HG03521 (cell line): ENCODE measurements at regions not wholly inside any gene's neighbourhood (a gene's known extent, or its start where the extent isn't known, plus 50 kb on each side); places are given as distances from the start of the nearest gene placed in this dataset.

Experiments used
- ATAC-seq: cut with Tn5 transposase; IDR thresholded peaks from one replicate; pipeline ENCODE4 v1.9.1; 2021; ENCODE audit warnings: mild to moderate bottlenecking, moderate library complexity; ENCODE audit not compliant: unreplicated experiment

DNA sequence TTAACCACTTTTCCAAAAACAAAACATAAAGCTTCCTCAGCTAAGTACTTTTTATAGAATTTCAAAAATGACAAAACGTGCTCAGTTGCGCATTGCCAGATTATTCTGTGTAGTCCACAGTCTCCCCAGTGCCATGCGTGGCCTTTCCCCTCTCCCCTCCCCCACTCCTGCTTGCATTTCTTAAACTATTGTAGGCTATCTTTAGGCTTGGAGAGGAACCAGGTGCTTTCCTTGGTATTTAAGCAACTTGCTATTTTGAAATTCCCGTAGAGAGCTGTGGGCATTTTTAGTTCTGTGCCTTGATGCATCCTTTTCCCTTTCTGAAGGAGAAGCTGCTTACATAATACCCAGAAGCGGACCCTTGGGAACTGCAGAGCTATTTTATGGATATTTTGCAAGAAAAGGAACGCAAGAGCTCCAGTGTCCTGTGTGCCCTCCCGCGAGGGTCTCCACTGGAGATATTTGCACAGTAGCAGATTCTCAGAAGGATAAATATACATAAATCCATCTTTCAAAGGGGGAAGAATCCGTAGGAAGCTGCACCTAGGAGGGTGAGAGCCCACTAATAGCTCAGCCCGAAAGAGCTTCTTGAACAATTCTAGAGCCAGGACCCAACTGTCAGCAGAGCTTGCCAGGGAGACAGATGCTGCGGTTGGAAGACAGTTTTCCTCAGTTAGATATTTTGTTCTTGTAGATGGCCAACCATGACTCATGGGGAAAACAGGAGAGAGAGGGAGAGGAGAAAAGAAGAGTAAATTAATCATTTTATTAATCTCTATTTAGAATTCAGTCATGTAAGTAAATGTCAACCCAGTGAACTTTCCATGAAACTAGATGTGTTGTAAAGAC, 1298.3 kb upstream of the WWC1 start:
- ATAC-seq = no peak

DNA sequence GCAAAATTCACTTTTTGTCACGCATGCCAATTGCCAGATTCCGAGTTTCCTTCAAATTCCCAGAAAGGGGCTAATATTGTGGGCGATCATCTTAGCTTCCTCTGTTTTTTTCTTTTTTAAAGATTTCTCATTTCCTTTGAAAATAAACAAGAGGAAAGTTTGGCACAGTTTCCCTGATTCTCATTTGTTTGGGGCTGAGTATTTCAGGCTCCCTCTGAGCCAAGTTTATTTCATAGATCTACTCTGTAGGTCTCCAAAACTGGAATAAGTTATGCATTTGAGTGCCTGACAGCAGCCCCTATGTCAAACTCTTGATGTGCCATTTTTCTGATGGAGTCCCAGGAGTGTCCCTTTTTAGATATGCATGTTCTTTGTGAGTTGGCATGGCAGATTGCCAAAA, 1297.2 kb upstream of the WWC1 start:
- ATAC-seq = no peak

DNA sequence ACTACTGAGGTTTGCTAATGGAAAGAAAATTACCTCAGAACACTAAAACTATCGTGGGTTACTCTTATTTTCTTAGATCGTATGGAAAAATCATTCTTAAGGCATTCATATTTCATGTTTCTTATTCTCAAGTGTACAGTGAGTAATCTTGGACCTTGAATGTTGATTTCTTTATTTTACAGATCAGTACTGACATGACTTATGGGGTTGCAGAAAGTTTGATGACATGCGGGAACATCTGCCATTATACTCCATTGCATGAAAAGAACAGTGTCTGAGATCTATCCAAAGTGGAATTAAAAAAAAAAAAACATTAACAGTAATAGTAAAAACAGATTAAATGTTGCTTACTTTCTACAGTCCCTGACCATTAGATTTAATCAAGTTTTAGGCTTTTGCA, 1290.2 kb upstream of the WWC1 start:
- ATAC-seq = no peak

DNA sequence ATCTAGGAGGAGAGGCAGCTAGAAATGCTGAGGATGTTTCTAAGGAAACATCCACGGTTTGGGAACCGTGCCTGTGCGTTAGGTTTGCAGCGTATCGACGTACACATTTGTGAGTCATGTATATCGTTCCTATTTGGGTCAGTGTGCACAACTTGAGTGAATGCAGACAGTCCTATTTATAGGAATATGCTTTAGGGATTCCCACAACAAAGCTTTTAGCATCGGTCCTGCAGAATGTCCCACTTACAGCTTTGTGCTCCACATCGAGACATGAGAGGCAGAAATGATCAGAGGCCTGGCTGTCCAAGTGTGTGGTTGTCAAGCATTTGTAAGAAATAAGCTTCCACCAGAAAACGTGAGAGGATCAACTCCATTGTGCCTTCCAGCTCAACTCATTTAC, 1282.7 kb upstream of the WWC1 start:
- ATAC-seq = no peak

DNA sequence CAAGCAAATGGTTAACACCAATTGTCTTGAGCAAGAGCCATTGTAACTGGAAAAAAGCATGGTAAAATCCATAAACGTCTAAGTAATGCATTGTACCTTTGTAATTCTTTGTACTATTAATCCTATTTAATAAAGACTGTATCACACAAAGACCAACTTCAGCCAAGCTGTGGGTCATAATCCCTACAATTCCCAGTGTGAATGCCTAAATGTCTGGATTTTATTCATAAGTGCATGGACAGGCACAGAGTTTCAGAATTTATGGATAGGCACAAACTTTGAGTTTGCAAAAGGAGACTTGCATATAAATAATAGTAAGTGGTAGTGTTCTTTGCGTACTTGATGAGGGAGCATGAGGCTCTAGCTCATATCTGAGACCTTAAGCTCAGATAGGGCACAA, 1280.2 kb upstream of the WWC1 start:
- no peak for ATAC-seq

DNA sequence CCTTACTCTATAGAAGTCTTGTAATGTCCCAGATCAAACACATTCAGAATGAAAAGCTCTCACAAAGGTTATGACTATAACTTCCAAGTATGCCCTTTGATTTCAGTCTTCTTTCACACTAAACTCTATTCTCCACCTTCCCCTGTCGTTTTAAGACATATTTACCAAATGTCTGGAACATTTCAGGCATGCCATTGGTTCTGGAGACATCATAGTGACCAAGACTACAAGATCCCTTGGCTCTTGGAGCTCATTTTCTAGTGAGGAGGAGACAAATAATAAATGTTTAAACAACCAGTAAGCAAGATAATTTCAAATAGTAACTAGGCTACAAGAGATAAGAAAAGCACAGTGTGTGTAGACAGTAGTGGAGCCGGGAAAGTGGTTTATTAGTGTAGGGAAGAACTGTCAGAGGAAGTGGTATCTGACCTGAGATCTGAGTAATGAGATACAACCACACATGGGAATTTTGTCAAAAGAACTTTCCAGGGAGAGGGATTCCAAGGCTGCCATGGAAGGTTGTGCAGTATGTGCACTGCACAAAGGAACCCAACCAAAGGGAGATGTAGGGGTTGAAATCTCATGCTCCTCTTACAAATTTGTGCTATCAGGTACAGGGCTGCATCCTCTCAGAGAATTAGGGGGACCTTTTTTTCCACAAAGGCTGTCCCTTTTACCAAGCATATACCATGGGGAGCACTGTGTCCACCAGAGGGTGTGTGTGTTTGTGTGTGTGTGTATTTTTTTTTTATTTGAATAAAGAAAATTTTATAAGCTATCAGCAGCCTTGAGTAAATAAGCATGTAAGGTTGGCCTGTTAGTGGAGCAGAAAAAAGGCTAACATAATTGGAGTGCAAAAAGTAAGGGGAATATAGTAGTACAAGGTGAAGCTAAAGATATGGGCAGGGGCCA, 1279.1 kb upstream of the WWC1 start:
- ATAC-seq = no peak

DNA sequence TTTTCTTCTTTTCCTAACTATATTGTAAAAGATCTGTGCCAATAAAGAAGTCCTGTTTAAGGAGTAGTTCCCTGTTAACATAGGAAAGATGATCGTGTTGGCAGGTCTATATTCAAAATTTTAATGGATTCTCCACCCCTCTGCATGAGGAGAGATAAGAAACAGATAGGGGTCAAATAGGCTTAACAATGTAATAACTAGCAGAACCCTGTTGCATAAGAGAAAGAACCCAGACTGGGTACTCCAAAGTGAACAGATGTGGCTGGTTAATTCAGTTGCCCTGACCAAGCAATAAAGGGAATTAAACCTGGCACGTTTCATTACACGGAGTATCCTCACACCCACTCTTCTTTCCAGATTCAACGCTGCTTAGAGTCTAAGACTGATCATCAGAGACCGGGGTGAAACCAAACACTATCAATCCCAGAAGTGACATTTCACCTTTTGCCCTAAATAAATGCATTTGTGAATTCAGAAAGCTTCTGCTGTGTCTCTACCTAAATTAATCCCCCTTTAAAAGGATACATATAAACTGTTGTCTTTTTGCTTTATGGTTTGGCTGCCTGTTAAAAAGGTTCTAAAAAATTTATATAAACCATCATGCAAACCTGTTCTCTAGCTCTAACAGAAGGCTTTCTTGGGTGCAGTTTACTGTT, 1276.9 kb upstream of the WWC1 start:
- no peak for ATAC-seq

DNA sequence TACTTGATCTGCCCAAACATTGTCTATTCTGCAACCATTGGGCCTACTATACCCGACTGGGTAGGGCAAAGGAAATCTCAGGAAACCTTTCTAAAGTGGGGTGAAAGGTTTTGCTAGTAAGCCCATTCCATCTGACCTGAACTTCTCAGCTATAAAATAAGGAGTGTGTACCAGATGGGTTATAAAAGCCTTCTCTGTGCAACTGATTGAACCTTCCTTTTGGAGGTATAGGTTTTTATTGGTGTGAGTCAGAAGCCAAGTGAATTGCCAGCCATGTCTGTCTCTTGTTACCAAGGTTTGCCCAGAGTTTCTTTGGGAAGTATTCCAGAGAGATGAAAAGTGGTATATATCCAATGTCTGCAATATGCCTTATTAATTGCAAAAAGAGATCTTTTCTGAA, 1271.0 kb upstream of the WWC1 start:
- ATAC-seq = no peak

DNA sequence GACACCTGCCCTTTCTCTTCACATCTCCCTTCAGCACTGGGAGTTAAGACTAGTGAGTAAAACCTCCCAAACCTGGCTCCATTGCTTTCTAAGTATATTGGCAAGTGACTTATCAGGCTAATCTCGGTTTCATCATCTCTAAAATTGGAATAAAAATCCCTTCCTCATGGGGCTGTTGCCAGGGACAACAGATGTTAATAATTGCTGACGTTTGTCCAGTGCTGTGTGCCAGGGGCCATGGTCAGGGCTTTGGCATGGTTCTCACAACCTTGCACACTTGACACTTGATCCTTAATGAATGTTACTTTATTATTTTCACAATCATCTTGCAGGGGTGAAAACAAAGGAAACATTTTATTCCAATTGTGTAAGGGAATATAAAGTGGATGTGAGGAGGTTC, 1262.0 kb upstream of the WWC1 start:
- ATAC-seq = no peak

DNA sequence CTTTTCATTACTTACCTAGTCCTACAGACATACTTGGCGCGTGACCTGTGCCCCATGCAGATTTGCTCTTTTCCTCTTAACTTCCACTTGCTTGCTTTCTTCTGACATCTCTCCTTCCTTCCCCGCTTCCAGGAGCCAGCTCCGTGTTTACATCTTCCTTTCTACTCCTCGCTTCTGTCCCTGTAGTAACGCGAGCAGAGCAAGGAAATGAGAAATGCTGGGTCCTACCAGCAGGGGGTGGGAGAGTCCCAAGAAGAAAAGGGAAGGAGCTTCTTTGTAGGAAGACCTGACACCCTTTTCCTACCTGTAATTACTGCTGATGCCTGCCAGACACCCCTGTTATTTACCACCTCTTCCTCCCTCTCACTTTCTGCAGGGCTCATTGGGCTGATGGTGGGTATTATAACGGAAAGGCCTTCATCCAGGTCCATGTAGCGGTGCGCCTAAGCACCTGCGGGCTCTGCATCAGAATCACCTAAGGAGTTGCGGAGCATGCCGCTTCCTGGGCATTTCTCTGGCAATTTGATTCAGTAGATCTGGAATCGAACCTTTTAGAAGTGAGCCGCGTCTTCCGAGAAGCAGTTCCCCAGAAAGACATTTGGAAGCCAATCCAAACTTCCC, 1260.8 kb upstream of the WWC1 start:
- ATAC-seq = no peak

DNA sequence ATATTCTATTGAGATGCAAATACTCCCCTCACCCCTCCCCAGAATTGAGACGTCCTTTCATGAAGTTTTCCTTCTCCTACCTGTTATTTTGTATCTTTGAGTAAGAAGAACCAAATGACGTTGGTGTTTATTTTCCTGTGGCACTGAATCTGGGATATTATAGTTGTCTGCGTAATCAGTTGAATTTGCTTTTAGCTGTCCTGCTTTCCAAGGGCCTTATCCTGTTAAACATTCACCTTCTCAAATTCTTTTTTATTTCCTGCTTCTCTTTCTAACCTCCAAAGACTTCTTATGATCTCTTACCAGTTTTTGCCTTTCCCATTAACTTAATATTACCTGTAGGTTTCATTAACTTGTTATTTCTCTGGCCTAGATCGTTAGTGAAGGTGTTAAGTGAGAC, 1254.9 kb upstream of the WWC1 start:
- no peak for ATAC-seq

DNA sequence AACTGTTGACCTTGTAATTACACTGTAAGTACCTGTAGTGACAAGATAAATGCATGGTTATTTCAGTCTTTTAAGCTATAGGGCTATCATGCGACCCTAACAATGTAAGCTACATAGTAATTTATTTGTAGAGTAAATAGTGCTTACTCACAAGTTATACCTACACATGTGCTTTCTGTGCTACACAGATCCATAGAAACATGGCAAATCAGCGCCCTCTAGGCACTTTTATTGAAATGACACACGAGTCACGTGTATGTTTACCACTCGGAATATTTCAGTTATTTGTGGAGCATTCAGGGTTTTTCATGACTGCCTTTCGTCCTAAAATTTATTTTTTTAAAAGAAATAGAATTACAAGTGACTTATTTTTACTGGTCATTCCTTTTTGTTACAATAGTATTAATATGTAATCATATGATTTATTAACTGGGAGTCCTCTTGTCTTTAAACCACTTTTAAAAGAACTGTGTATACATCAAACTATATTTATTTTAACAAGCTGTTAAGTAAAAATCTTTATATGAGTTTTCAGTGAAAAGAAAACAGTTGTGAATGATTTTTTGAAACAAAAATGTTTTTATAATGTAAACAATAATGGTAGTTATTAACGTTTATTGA, 1242.3 kb upstream of the WWC1 start:
- peak; percentile 46 for ATAC-seq

DNA sequence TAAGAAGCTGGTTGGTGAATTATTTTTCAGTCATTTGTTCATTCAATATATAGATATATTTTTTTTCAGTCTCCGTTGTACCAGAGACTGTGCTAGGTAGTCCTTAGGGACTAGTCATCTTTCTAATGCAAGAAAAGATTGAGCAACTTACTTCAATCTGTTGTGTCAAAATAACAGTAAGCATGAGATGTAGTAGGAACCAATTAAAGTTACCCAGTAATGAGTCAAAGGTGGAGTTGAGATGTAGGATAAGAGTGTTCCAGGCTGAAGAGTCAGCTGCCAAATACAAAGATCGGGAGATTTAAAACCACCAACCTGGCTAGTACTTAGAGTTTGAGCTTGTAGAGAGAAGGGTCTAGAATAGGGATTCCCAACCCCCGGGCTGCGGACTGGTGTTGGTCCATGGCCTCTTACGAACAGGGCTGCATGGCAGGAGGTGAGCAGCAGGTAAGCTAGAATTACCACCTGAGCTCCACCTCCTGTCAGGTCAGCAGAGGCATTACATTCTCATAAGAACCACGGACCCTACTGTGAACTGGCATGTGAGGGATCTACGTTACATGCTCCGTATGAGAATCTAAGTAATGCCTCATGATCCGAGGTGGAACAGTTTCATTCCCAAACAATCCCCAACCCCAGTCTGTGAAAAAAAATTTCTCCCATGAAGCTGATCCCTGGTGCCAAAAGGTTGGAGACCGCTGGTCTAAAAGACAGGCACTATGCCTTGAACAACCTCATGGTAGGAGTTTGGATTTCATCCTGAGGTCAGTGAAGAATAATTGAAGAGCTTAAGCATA, 1241.5 kb upstream of the WWC1 start:
- no peak for ATAC-seq

DNA sequence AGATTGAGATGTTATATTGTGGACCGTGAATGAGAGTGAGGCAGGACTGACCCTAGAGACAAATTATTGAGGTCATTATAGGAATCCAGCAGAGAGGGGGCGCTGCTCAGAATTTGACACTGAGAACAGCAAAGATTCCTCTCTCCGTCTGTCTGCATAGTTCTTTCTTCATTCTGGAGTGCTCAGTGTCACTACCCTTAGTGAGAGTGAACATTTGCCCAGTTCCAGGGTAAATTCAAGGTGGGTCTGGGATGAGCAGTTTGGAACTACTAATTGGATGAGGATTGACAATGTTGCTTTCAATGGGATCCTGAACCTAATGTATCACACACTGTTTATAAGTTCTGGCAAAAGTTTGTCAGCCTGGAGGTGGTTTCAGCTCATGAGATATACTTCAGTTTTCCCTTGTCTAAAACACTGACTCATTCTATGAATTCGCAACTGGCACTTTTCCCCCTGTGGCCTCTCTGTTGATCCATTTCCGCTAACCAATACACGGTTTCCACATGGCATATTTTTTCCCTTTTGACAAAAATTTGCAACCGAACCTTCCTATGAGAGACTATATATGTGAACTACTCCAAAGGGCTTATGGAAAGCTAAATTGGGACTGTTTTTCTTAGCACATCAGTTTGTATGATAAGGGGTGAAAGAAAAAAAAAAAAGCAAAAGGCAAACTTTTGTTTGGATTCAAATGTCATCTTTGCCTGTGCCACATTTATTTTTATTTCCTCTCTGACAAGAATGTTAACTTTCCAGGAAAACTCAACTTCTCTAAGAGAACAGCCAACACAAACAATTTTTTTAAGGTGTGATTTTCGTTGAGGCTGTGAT, 1240.7 kb upstream of the WWC1 start:
- ATAC-seq = no peak

DNA sequence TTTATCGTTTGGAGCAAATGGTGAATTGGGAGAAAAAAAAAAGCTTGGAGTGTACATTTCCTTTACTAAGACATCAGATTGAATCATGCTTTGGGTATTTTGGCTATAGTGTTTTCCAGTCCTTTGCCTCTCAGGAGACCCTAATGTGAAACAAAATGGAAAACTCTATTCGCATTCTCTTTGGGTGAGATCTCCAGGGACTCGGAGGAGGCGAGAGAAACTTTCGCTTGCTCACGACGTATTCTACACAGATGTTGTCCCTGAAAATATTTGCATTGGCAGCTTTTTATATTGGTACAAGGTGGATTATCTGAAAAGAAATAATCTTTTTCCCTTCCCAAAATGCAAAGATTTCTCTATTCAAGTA, 1240.1 kb upstream of the WWC1 start:
- no peak for ATAC-seq

DNA sequence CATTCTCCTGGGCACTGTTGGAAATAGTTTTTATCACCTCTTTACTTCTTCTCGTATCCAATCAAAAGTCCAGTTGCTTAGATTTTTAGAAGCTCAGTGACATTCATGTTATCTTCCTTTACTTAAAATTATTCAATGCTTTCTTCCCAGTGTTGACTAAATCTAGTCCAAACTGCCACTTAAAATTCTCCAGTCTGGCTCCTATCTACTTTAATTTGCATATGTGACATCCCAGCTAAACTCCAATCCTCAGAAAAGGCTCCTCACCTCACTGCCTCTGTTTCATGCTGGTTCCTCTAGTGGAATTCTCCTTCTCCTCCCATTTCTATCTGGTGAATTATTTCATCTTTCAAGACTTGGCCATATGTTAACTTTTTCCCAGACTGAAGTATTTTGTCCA, 1238.7 kb upstream of the WWC1 start:
- no peak for ATAC-seq

DNA sequence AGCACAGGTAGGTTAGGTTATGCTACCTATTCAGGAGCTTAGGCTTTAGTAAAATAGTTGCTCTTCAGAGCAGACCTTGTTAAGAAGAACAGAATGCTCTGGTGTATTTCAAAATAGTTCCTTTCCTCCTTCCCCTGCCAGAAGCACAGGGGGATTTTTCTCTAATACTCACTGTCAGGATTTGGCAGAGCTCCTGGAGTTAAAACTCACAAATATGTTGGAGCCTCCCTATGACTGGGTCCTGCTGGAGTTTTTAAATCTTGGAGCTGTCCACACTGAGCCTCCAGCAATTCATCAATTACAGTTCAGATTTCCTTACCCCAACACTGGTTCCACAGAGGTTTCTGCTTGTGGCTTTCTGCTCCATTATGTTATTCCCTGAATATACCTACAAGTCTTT, 1233.8 kb upstream of the WWC1 start:
- no peak for ATAC-seq

DNA sequence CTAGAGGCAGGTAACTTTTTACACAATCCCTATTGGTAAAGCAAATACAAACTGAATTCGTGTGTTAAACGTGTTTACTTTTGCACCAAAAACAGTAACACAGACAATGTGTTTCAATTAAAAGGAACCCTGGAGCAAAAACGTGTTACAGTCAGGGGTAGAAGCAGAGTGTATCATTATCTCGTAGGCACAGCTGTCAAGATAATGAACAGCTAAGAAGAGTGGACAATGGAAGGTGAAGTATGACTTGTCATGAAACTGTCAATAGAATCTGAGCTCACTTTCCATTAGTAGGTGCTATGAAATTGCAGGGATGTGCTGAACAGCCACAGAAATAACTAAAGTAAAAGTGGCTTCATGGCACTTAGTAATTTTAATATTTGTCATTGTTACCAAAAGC, 1229.8 kb upstream of the WWC1 start:
- ATAC-seq = no peak

DNA sequence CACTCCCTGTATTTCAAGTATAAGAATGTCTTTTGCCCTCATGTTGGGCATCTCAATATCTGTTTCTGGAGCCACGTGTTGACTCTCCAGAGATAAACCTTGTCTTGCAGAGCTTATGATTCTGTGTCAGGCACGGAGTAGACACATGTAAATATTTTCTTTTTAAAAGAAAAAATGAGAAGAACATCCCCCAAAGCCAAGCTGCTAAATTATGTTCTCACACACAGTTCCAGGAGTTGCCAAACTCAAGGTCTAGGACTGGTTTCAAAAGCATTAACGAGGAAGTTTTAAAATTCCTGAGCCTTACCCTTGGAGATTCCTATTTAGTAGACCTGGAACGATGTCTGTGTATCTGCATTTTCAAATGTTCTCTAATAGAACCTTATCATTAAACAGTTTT, 1228.3 kb upstream of the WWC1 start:
- no peak for ATAC-seq
